Fibroblast of pulmonary artery (primary cell): ENCODE measurements at regions not wholly inside any gene's neighbourhood (a gene's known extent, or its start where the extent isn't known, plus 50 kb on each side); places are given as distances from the start of the nearest gene placed in this dataset.

Experiments
- DNase-seq: peaks from one replicate; pipeline ENCODE4 v3.0.0-alpha.2; 2010; ENCODE audit warnings: low read depth
- H3K4me3 ChIP-seq: replicated peaks from 2 replicates; pipeline ENCODE4 v1.5.1; 2011; ENCODE audit warnings: low read depth, mild to moderate bottlenecking, control low read depth, low read length, moderate library complexity
- TF ChIP-seq, protein P1 (sequence below): IDR thresholded peaks from 2 replicates; pipeline ENCODE4 v1.5.1; 2011; ENCODE audit warnings: mild to moderate bottlenecking, control low read depth, low read length, inconsistent platforms; ENCODE audit errors: missing control alignments

DNA sequence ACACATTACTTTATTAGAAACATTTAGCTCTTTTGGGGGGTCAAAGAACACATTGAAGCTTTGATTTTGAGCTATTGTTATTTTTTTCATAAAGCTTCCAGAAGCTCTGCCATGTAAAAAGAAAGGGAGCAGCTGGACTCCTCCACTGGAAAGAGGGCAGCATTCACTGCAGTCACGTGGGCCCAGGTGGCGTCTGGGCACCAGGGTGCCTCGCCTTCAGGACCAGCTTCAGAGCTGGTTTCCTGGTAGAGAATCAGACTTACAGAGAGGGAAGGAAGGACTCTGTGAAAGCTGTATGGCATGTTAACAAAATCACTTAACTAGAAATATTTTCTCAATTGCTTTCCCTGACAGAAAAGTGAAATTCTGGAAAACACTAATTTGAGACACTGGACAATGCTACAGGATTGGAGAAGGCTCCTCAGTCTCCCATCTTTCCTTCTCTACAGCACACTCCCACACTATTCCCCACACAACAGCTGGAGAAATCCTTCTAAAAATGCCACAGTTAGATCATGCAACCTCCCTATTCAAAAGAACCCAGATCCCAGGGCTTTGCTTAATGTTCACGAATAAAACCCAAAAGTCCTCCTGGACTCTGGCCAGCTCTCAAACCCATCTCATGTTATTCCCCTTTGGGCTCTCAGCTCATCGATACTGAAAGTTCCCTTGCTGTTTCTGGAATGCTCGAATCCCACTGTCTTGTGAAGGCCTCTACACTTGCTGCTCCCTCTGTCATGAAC lies 83.2 kb downstream of the NFKBIZ start:
- TF ChIP-seq, protein P1, sequence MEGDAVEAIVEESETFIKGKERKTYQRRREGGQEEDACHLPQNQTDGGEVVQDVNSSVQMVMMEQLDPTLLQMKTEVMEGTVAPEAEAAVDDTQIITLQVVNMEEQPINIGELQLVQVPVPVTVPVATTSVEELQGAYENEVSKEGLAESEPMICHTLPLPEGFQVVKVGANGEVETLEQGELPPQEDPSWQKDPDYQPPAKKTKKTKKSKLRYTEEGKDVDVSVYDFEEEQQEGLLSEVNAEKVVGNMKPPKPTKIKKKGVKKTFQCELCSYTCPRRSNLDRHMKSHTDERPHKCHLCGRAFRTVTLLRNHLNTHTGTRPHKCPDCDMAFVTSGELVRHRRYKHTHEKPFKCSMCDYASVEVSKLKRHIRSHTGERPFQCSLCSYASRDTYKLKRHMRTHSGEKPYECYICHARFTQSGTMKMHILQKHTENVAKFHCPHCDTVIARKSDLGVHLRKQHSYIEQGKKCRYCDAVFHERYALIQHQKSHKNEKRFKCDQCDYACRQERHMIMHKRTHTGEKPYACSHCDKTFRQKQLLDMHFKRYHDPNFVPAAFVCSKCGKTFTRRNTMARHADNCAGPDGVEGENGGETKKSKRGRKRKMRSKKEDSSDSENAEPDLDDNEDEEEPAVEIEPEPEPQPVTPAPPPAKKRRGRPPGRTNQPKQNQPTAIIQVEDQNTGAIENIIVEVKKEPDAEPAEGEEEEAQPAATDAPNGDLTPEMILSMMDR, result no peak
- DNase-seq, result no peak
- no peak overlapping the region for H3K4me3 ChIP-seq

DNA sequence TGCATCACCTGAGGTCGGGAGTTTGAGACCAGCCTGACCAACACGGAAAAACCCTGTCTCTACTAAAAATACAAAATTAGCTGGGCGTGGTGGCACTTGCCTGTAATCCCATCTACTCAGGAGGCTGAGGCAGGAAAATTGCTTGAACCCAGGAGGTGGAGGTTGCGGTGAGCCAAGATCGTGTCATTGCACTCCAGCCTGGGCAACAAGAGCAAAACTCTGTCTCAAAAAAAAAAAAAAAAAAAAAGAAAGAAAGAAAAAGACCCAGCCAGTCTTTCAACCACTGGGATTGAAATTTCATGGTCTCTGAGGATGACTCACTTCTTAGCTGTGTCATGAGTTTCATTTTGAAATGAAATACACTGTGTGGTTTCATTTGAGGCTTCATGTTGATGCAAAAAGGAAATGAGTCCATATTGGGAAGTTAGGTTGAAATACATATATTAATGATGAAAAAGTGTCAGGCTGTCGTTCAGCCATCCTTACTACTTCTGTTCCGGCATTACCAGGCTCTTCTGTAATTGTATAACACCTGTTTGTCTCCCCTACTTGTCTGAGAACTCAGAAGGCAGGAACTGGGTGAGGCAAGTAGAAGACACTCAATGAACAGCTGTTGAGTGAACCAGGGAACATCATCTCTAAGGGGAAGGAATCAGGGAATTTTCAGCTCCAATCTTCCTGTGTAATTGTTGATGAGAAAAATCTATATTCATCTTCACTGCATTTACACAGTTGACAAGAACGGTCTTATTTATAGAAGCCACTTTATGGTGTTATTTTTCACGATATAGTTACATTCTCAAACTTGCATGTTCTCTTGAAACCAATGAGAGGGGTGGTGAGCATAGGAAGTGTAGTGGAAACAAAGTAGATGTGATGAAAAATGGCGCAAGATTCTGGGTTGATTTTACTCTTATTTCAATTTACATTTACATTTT lies 87.4 kb downstream of the NFKBIZ start:
- DNase-seq, result peak; percentile 89
- no peak overlapping the region for H3K4me3 ChIP-seq
- TF ChIP-seq, protein P1, result no peak

DNA sequence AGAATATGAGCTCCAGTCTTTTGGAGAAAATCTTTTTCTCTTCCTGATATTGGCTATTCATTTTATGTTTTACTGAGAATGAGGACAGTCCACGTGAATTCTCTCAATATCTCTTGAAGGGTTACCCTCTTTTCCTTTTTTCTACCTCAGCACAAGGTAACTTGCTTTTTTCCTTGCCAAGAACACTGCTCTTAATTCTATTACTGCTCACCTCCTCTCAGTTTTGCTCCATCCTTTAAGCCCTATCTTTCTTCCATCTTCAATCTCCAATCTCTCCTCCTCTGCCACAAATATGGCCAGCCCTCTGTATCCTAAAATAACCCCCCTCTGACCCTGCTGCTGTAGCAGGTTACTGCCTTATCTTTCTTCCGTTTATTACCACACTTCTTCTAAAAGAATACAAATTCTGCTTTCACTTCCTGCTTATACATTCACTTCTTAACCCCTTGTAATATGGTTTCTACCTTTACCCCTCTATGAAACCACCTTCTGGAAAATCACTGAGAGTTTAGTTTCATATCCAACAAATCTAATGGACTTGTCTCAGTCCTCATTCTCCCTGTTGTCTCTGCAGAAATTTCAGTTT lies 89.0 kb downstream of the NFKBIZ start:
- no peak overlapping the region for H3K4me3 ChIP-seq
- TF ChIP-seq, protein P1, result no peak
- no peak for DNase-seq

DNA sequence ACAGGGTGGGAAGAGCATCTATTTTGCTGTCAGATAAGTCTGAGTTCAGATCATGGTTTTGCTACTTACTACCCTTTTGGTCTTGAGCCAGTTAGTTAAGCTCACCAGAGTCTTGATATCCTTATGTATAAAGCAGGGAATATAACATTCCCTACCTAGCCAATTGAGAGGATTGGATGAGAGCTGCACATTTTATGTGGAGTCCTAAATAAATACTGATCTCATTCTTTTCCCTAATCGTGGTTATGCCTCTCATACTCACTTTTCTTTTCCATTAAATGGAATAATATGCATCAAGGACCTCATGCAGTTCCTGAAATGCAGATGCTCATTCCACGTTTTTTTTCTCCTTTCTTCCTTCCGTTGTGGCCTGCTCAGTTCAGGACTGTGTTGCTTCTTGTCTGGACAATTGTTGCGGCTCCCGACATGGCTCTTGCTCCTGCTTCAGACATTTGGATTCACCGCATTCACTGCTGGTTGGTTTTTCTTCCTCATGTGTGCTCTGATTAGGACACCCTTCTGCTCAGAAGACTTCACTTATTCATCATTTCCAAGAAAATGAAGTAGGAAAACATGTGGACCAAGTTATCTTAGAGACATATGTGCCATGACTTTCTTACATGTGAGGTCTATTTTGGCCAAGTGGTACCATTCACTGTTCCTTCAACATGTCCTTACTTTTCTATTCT lies 90.2 kb downstream of the NFKBIZ start:
- DNase-seq, result no peak
- TF ChIP-seq, protein P1, result no peak
- no peak overlapping the region for H3K4me3 ChIP-seq

DNA sequence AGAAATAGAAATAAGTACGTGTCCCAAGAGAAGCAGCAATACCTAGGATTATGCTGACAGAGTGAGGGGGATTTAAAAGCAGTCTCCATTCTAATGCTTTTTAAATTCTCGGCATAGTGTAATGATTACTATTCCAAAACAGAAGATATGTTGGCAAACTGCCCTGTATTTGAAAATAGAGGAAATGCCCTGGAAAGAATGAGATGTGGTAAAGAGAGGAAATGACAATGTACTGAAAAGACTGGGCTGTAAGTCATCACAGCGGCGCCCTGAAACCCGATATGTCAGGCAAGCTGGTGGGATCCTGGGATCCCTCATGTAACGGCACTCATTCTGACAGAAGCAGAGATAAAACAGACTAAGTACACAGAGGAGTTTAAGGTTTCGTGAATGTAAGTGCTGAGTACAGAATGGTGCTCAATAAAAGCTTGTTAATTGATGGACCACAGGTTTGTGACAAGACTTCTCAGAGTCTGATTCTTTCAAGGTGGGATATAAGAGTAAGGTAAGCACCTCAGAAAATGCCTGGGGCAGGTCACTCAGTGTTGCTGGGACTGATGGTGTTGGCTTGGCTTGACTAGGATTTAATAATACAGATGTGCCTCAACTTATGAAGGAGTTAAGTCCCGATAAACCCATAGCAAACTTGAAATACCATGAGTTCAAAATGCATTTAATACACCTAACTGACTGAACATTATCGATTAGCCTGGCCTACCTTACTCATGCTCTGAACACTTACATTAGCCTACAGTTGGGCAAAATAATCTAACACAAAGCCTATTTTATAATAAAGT lies 91.4 kb downstream of the NFKBIZ start:
- peak overlapping the region; percentile 27 for H3K4me3 ChIP-seq
- DNase-seq, result peak; percentile 99

More for the DNA sequence above, 91.4 kb downstream of the NFKBIZ start:
- TF ChIP-seq, protein P1, result no peak
